Adrenal gland (tissue), 5 donors: ENCODE measurements at regions not wholly inside any gene's neighbourhood (a gene's known extent, or its start where the extent isn't known, plus 50 kb on each side); places are given as distances from the start of the nearest gene placed in this dataset.

Source experiments
- POLR2A ChIP-seq, 2 donors: fragments of 450-650 bp; IDR thresholded peaks; one replicate each; pipeline ENCODE4 v1.6.1; 2017; ENCODE audit warnings: antibody characterized with exemption in 2 of 2, mild to moderate bottlenecking in 2 of 2, moderate library complexity in 1 of 2
- TF ChIP-seq, protein P1 (sequence below), 6 experiments: fragments of 450-650 bp in 4 of 6; fragments of 200-600 bp in 2 of 6; sonication (generic) in 1 of 6; IDR thresholded peaks; 1 replicate in 5 of 6; 2 replicates in 1 of 6; pipeline versions ENCODE4 v1.5.1 to v1.8.0; 2016 to 2021; ENCODE audit warnings: antibody characterized with exemption in 6 of 6, mild to moderate bottlenecking in 2 of 6, moderate library complexity in 1 of 6
- donor health status: DM: no; HTN: no; CAD: no.

DNA sequence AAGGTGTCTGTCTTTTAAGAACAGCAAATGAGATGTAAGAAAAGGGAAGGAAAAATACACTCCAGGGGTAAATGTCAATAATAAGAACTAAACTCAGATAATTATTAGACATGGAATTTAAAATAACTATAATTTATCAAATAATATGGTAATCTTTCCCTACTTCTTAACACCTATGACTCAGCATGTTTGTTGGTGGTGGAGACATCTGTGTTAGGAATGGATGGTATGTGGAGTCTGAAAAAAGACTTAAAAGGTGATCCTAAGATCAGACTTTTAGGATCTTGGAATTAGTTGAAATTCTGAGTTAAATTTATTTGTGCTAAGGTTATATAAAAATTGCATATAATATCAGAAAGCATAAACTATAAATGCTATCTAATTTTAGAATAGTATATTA is 915.1 kb downstream of the SLITRK5 start:
- TF ChIP-seq, protein P1, sequence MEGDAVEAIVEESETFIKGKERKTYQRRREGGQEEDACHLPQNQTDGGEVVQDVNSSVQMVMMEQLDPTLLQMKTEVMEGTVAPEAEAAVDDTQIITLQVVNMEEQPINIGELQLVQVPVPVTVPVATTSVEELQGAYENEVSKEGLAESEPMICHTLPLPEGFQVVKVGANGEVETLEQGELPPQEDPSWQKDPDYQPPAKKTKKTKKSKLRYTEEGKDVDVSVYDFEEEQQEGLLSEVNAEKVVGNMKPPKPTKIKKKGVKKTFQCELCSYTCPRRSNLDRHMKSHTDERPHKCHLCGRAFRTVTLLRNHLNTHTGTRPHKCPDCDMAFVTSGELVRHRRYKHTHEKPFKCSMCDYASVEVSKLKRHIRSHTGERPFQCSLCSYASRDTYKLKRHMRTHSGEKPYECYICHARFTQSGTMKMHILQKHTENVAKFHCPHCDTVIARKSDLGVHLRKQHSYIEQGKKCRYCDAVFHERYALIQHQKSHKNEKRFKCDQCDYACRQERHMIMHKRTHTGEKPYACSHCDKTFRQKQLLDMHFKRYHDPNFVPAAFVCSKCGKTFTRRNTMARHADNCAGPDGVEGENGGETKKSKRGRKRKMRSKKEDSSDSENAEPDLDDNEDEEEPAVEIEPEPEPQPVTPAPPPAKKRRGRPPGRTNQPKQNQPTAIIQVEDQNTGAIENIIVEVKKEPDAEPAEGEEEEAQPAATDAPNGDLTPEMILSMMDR (IDR thresholded peaks at IDR 0.05), result no peak
- no peak for TF ChIP-seq POLR2A (IDR thresholded peaks at IDR 0.05)
